Nephron progenitor cell (in vitro differentiated cells): ENCODE measurements at regions not wholly inside any gene's neighbourhood (a gene's known extent, or its start where the extent isn't known, plus 50 kb on each side); places are given as distances from the start of the nearest gene placed in this dataset.

Experiments
- DNase-seq: peaks from one replicate; pipeline ENCODE4 v3.0.0; 2021
- H3K27ac Mint-ChIP-seq: 2 replicates; pipeline ENCODE4 v1.8.0; 2021; ENCODE audit warnings: mild to moderate bottlenecking, moderate library complexity, mixed read lengths
- H3K27me3 Mint-ChIP-seq: 2 replicates; pipeline ENCODE4 v1.8.0; 2021; ENCODE audit warnings: mild to moderate bottlenecking, low read depth, mixed read lengths; ENCODE audit not compliant: poor library complexity
- H3K36me3 Mint-ChIP-seq: 2 replicates; pipeline ENCODE4 v1.8.0; 2021; ENCODE audit warnings: low read depth, mixed read lengths
- H3K4me1 Mint-ChIP-seq: 2 replicates; pipeline ENCODE4 v1.8.0; 2021; ENCODE audit warnings: mixed read lengths
- H3K4me3 Mint-ChIP-seq: 2 replicates; pipeline ENCODE4 v1.8.0; 2021; ENCODE audit warnings: mild to moderate bottlenecking, moderate library complexity, mixed read lengths
- H3K9me3 Mint-ChIP-seq: 2 replicates; pipeline ENCODE4 v1.8.0; 2021; ENCODE audit warnings: mild to moderate bottlenecking, moderate library complexity, mixed read lengths
- CTCF ChIP-seq: fragments of 200-600 bp; sonication (generic); IDR thresholded peaks from 2 replicates; pipeline ENCODE4 v1.5.0; 2021; ENCODE audit warnings: antibody characterized with exemption

- Mint-ChIP-seq H3K27ac (no peak overlapping the region), H3K27me3 (peaks cover 3% of the 10 kb centered on the region), H3K9me3 (peaks cover 21% of the 10 kb centered on the region), H3K4me1 (no peaks in the 10 kb centered on the region), H3K36me3 (peaks cover 8% of the 10 kb centered on the region), H3K4me3 (no peak overlapping the region)
- no peak for TF ChIP-seq CTCF
- no peak for DNase-seq
Measured at GRCh38 chr2:113806217-113806913, 49.9 kb upstream of the SLC35F5 start.
